ENCODE measurements at regions not wholly inside any gene's neighbourhood (a gene's known extent, or its start where the extent isn't known, plus 50 kb on each side); places are given as distances from the start of the nearest gene placed in this dataset.
A peak's percentile ranks its signal among the peaks of the same experiment; 100 is the strongest.
"Not testable (repeated sequence)": the region's sequence is repeated elsewhere in the genome, so short reads cannot be mapped to it uniquely, and the experiment has no call there.

DNA sequence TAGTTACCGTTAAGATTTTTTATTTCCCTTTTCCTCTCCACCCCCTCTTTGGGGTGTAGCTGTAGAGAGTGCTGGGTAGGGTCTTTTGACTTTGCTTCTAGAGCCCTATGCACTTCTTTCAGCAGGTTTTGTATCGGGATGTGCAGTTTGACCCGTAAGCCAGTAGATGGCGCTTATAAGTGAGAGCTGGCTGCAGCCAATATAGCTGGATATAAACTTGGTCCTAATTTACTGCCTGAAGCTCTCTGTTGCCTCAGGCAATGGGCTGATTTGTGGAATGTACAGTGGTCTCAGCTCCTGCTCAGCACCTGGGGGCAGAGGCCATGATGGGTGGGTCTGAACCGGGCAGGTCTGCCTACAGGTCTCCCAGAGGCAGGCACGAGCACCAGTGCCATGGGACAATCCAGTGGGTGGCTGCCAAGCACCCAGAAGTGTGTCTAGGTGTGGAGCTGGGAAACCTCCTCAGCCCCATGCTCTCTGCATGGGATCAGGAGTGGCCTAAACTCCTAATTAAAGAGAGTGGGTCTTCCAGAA is 146.5 kb downstream of the SPANXN1 start:
- Mint-ChIP-seq H3K27me3 (no peaks in the 10 kb centered on the region), H3K4me1 (no peaks in the 10 kb centered on the region), H3K9me3 (peaks cover 0 to 7% (median 0%) of the 10 kb centered on the region in 11 donors), H3K27ac (no peak overlapping the region), H3K4me3 (no peak overlapping the region), H3K36me3 (no peaks in the 10 kb centered on the region)
- H3K4me3 ChIP-seq (ENCODE audit: low read length), result no peak overlapping the region
- ChIA-PET POLR2A (no interaction called here), CTCF (no interaction called here)
- intact Hi-C loops (cut with micrococcal nuclease), result no loop called here
- no peak for DNase-seq
- no peaks in the 10 kb centered on the region for H3K4me1 ChIP-seq (ENCODE audit: control insufficient read depth in 2 of 2, insufficient read depth in 2 of 2, low read length in 2 of 2)
- H3K9me3 ChIP-seq (ENCODE audit: control insufficient read depth in 2 of 3, low read length in 3 of 3), result no peaks in the 10 kb centered on the region
- no peak overlapping the region for H3K27ac ChIP-seq (ENCODE audit: low read depth, low read length)
- no peaks in the 10 kb centered on the region for H3K36me3 ChIP-seq (ENCODE audit: control insufficient read depth in 2 of 3, insufficient read depth in 3 of 3, low read length in 3 of 3)
- no peaks in the 10 kb centered on the region for H3K27me3 ChIP-seq (ENCODE audit: control insufficient read depth in 2 of 2, insufficient read depth in 2 of 2, low read length in 2 of 2)
- ATAC-seq, result no peak

DNA sequence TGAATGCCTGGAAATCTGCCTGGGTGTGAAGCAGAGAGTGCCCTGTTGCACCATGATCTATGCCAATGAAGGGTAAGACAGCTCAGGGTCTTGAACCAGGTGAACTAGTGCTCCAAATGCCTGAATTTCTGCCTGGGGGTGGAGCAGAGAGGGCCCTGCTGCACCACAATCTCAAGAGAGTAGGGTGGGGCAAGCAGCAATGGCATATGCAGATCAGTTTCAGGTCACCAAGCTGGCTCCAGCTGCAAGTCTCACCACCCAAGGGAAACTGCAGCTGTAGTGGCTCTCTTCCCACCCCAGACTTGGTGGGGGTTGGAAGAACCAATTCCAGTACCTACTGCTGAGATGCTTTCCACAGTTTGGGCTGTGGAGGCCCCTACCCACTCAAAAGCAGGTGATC is 147.0 kb downstream of the SPANXN1 start:
- CTCF ChIA-PET, result no interaction called here
- H3K4me3 ChIP-seq (ENCODE audit: low read length), result no peak overlapping the region
- H3K36me3 ChIP-seq (ENCODE audit: control insufficient read depth in 2 of 3, insufficient read depth in 3 of 3, low read length in 3 of 3), result no peaks in the 10 kb centered on the region
- H3K4me3 Mint-ChIP-seq, result no peak overlapping the region
- no peaks in the 10 kb centered on the region for H3K36me3 Mint-ChIP-seq
- no peaks in the 10 kb centered on the region for H3K4me1 ChIP-seq (ENCODE audit: control insufficient read depth in 2 of 2, insufficient read depth in 2 of 2, low read length in 2 of 2)
- no peak overlapping the region for H3K27ac Mint-ChIP-seq
- no peak overlapping the region for H3K27ac ChIP-seq (ENCODE audit: low read depth, low read length)
- POLR2A ChIA-PET, result no interaction called here
- H3K4me1 Mint-ChIP-seq, result no peaks in the 10 kb centered on the region
- DNase-seq, result no peak
- ATAC-seq, result no peak
- H3K27me3 ChIP-seq (ENCODE audit: control insufficient read depth in 2 of 2, insufficient read depth in 2 of 2, low read length in 2 of 2), result no peaks in the 10 kb centered on the region
- H3K9me3 Mint-ChIP-seq, result peaks cover 0 to 7% (median 0%) of the 10 kb centered on the region in 11 donors
- intact Hi-C loops (cut with micrococcal nuclease), result no loop called here
- no peaks in the 10 kb centered on the region for H3K27me3 Mint-ChIP-seq
- no peaks in the 10 kb centered on the region for H3K9me3 ChIP-seq (ENCODE audit: control insufficient read depth in 2 of 3, low read length in 3 of 3)

DNA sequence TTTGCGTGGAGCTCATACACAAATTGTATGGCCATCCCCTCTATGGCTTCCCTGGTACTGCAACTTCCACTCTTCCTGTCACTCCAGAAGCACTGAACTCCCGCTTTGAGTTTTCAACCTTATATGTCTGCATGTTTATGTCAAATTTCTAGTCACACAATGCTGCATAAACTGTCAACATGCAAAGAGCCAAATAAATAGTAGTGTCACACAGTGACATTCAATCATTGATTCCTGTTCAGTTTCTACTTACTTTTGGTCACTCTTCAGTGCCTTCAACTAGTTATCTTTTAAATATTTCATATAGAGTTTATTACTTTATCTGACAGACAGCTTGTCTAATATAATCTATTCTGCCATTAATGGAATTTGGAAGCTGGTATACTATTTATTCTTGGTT is 149.3 kb downstream of the SPANXN1 start:
- Histone ChIP-seq H3K4me3 (ENCODE audit: low read length) (no peak overlapping the region), H3K27ac (ENCODE audit: low read depth, low read length) (no peak overlapping the region), H3K27me3 (ENCODE audit: control insufficient read depth in 2 of 2, insufficient read depth in 2 of 2, low read length in 2 of 2) (no peaks in the 10 kb centered on the region), H3K4me1 (ENCODE audit: control insufficient read depth in 2 of 2, insufficient read depth in 2 of 2, low read length in 2 of 2) (no peaks in the 10 kb centered on the region), H3K36me3 (ENCODE audit: control insufficient read depth in 2 of 3, insufficient read depth in 3 of 3, low read length in 3 of 3) (no peaks in the 10 kb centered on the region), H3K9me3 (ENCODE audit: control insufficient read depth in 2 of 3, low read length in 3 of 3) (no peaks in the 10 kb centered on the region)
- ChIA-PET CTCF (no interaction called here), POLR2A (no interaction called here)
- no peak overlapping the region for H3K27ac Mint-ChIP-seq
- no peak overlapping the region for H3K4me3 Mint-ChIP-seq
- H3K9me3 Mint-ChIP-seq, result peaks cover 0 to 4% (median 0%) of the 10 kb centered on the region in 11 donors
- ATAC-seq (no peak), DNase-seq (no peak)
- H3K27me3 Mint-ChIP-seq, result no peaks in the 10 kb centered on the region
- intact Hi-C loops (cut with micrococcal nuclease), result no loop called here
- H3K4me1 Mint-ChIP-seq, result no peaks in the 10 kb centered on the region
- H3K36me3 Mint-ChIP-seq, result no peaks in the 10 kb centered on the region

DNA sequence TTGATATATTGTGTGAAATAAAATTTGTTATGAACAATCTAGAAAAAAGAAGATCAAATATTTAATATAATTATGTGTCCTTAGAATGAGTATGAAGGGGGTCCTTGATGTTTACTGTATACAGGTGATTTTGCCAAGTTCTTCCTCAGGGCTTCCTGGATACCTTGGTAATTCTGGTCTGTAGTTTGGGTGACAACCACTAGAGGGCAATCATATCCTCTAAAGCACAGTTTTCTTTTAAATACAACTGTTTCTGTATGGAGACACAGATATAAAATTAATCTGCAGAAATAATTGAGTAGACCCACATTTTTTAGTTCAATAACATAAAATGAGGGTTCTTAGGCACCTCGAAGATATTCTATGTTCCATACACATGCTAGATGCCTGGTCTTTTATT is 157.7 kb downstream of the SPANXN1 start:
- no peaks in the 10 kb centered on the region for H3K36me3 ChIP-seq (ENCODE audit: control insufficient read depth in 2 of 3, insufficient read depth in 3 of 3, low read length in 3 of 3)
- H3K9me3 ChIP-seq (ENCODE audit: control insufficient read depth in 2 of 3, low read length in 3 of 3), result no peaks in the 10 kb centered on the region
- Mint-ChIP-seq H3K4me3 (no peak overlapping the region), H3K36me3 (no peaks in the 10 kb centered on the region), H3K27me3 (no peaks in the 10 kb centered on the region), H3K4me1 (no peaks in the 10 kb centered on the region), H3K27ac (no peak overlapping the region), H3K9me3 (no peaks in the 10 kb centered on the region)
- ATAC-seq, result no peak
- H3K4me3 ChIP-seq (ENCODE audit: low read length), result no peak overlapping the region
- H3K4me1 ChIP-seq (ENCODE audit: control insufficient read depth in 2 of 2, insufficient read depth in 2 of 2, low read length in 2 of 2), result no peaks in the 10 kb centered on the region
- intact Hi-C loops (cut with micrococcal nuclease), result no loop called here
- ChIA-PET CTCF (no interaction called here), POLR2A (no interaction called here)
- no peaks in the 10 kb centered on the region for H3K27me3 ChIP-seq (ENCODE audit: control insufficient read depth in 2 of 2, insufficient read depth in 2 of 2, low read length in 2 of 2)
- DNase-seq, result peak in 2 of 9 donors; percentile 1 to 2
- H3K27ac ChIP-seq (ENCODE audit: low read depth, low read length), result no peak overlapping the region

DNA sequence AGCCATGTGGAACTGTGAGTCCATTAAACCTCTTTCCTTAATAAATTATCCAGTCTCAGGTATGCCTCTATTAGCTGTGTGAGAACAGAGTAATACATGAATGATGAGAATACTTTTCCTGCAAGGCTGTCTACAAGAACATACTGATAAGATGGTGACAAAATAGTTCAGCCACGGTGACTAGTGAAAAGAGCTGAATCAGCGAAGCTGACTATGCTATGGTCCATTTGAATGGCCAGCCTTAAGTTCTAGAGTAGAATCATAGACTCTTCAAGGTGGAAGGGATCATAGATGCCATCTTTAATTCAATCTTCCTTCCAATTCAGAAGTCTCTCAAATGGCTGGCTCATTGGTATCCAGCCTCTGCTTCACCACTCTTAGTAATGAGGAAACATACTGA is 163.3 kb downstream of the SPANXN1 start:
- Histone ChIP-seq H3K4me3 (ENCODE audit: low read length) (no peak overlapping the region), H3K36me3 (ENCODE audit: control insufficient read depth in 2 of 3, insufficient read depth in 3 of 3, low read length in 3 of 3) (no peaks in the 10 kb centered on the region), H3K27me3 (ENCODE audit: control insufficient read depth in 2 of 2, insufficient read depth in 2 of 2, low read length in 2 of 2) (no peaks in the 10 kb centered on the region), H3K4me1 (ENCODE audit: control insufficient read depth in 2 of 2, insufficient read depth in 2 of 2, low read length in 2 of 2) (no peaks in the 10 kb centered on the region), H3K9me3 (ENCODE audit: control insufficient read depth in 2 of 3, low read length in 3 of 3) (no peaks in the 10 kb centered on the region), H3K27ac (ENCODE audit: low read depth, low read length) (no peak overlapping the region)
- ATAC-seq, result no peak
- no peaks in the 10 kb centered on the region for H3K27me3 Mint-ChIP-seq
- H3K36me3 Mint-ChIP-seq, result no peaks in the 10 kb centered on the region
- no peak overlapping the region for H3K4me3 Mint-ChIP-seq
- POLR2A ChIA-PET, result no interaction called here
- intact Hi-C loops (cut with micrococcal nuclease), result no loop called here
- H3K9me3 Mint-ChIP-seq, result peaks cover 0 to 3% (median 0%) of the 10 kb centered on the region in 11 donors
- CTCF ChIA-PET, result no interaction called here
- H3K4me1 Mint-ChIP-seq, result no peaks in the 10 kb centered on the region
- DNase-seq, result no peak
- H3K27ac Mint-ChIP-seq, result no peak overlapping the region

DNA sequence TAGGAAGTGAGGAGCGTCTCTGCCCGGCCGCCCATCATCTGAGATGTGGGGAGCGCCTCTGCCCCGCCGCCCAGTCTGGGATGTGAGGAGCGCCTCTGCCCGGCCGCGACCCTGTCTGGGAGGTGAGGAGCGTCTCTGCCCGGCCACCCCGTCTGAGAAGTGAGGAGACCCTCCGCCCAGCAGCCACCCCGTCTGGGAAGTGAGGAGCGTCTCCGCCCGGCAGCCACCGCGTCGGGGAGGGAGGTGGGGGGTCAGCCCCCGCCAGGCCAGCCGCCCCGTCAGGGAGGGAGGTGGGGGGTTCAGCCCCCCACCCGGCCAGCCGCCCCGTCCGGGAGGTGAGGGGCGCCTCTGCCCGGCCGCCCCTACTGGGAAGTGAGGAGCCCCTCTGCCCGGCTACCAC is 188.9 kb downstream of the SPANXN1 start:
- H3K36me3 ChIP-seq (ENCODE audit: control insufficient read depth in 2 of 3, insufficient read depth in 3 of 3, low read length in 3 of 3); intact Hi-C loops (cut with micrococcal nuclease); H3K9me3 Mint-ChIP-seq; H3K4me3 Mint-ChIP-seq; ATAC-seq; H3K36me3 Mint-ChIP-seq; H3K9me3 ChIP-seq (ENCODE audit: control insufficient read depth in 2 of 3, low read length in 3 of 3); H3K27me3 Mint-ChIP-seq; H3K27ac Mint-ChIP-seq; H3K4me3 ChIP-seq (ENCODE audit: low read length); POLR2A ChIA-PET; DNase-seq; H3K27ac ChIP-seq (ENCODE audit: low read depth, low read length); H3K27me3 ChIP-seq (ENCODE audit: control insufficient read depth in 2 of 2, insufficient read depth in 2 of 2, low read length in 2 of 2); CTCF ChIA-PET; H3K4me1 Mint-ChIP-seq; H3K4me1 ChIP-seq (ENCODE audit: control insufficient read depth in 2 of 2, insufficient read depth in 2 of 2, low read length in 2 of 2): not testable (repeated sequence)

DNA sequence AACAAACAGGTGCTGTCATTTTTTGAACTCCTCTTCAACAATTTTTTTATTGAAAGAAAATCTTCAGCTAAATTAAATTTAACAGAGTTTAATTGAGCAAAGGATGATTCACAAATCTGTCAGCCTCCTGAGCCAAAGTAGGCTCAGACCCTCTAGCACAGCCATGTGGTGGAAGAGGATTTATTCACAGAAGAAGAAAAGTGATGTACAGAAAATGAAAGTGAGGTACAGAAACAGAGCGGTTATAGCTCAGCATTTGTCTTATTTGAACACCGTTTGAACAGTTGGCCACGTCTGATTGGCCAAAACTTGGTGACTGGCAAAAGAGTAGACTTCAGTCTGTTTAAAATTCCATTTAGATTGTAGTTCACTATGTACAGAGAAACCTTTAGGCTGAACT is 217.3 kb downstream of the SPANXN1 start:
- H3K27me3 ChIP-seq (ENCODE audit: control insufficient read depth in 2 of 2, insufficient read depth in 2 of 2, low read length in 2 of 2), result no peaks in the 10 kb centered on the region
- ChIA-PET POLR2A (no interaction called here), CTCF (no interaction called here)
- no peak overlapping the region for H3K4me3 Mint-ChIP-seq
- no peaks in the 10 kb centered on the region for H3K4me1 ChIP-seq (ENCODE audit: control insufficient read depth in 2 of 2, insufficient read depth in 2 of 2, low read length in 2 of 2)
- H3K36me3 ChIP-seq (ENCODE audit: control insufficient read depth in 2 of 3, insufficient read depth in 3 of 3, low read length in 3 of 3), result no peaks in the 10 kb centered on the region
- H3K4me3 ChIP-seq (ENCODE audit: low read length), result no peak overlapping the region
- H3K27me3 Mint-ChIP-seq, result no peaks in the 10 kb centered on the region
- ATAC-seq (no peak), DNase-seq (no peak)
- no peak overlapping the region for H3K27ac ChIP-seq (ENCODE audit: low read depth, low read length)
- H3K4me1 Mint-ChIP-seq, result no peaks in the 10 kb centered on the region
- H3K9me3 Mint-ChIP-seq, result peaks cover 0 to 7% (median 0%) of the 10 kb centered on the region in 11 donors
- H3K36me3 Mint-ChIP-seq, result no peaks in the 10 kb centered on the region
- no peaks in the 10 kb centered on the region for H3K9me3 ChIP-seq (ENCODE audit: control insufficient read depth in 2 of 3, low read length in 3 of 3)
- no peak overlapping the region for H3K27ac Mint-ChIP-seq
- intact Hi-C loops (cut with micrococcal nuclease), result no loop called here
